NT2/D1 (cell line): ENCODE measurements at regions not wholly inside any gene's neighbourhood (a gene's known extent, or its start where the extent isn't known, plus 50 kb on each side); places are given as distances from the start of the nearest gene placed in this dataset.

Experiments used
- SUZ12 ChIP-seq: IDR thresholded peaks from 2 replicates; pipeline ENCODE4 v1.6.1; 2011; ENCODE audit not compliant: insufficient read length, insufficient read depth; ENCODE audit errors: extremely low read depth
- YY1 ChIP-seq: IDR thresholded peaks from 2 replicates; pipeline ENCODE4 v1.6.1; 2011; ENCODE audit not compliant: insufficient read length, insufficient read depth
- ZNF274 ChIP-seq: IDR thresholded peaks from 2 replicates; pipeline ENCODE4 v1.6.1; 2011; ENCODE audit warnings: mild to moderate bottlenecking, low read depth, low read length

GRCh38 chr12:82593143-82593542, 93.6 kb upstream of the TMTC2 start:
- TF ChIP-seq YY1 = no peak
- TF ChIP-seq ZNF274 = no peak
- TF ChIP-seq SUZ12 = no peak
